ENCODE measurements at regions not wholly inside any gene's neighbourhood (a gene's known extent, or its start where the extent isn't known, plus 50 kb on each side); places are given as distances from the start of the nearest gene placed in this dataset.

GRCh38 chr4:10981576-10981975 lies 297.0 kb upstream of the CLNK start:
- TF ChIP-seq EZH2 (IDR thresholded peaks at IDR 0.05; ENCODE audit: borderline replicate concordance, low read depth, low read length, poor library complexity, severe bottlenecking) (no peak), CTCF (conservative IDR thresholded peaks at IDR 0.05; ENCODE audit: low read depth, low read length) (no peak)

Data from A673 (cell line).